ENCODE measurements at regions not wholly inside any gene's neighbourhood (a gene's known extent, or its start where the extent isn't known, plus 50 kb on each side); places are given as distances from the start of the nearest gene placed in this dataset.
A peak's percentile ranks its signal among the peaks of the same experiment; 100 is the strongest.

DNA sequence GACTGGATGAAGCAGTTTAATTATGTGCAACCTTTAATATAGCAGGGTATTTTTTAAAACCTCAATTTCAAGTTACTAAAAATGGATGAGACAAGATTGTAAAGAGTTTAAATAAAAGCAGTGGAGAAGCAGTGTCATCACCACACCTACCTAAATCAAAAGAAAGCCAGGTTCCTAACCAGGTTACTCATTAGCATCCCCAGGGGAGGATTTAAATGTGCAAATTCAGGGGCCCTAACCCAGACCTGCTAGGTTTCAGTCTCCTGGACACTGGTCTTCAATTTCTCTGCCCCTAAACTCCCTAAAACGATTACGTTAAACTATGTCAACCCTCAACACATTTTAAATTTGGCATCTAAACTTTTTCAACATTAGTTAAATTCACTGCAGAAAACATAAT, 116.9 kb upstream of the KLF3 start:
- no peak overlapping the region for H3K4ac ChIP-seq (ENCODE audit: low read depth, low read length)
- no peaks in the 10 kb centered on the region for H3K4me1 ChIP-seq (ENCODE audit: control insufficient read depth, low read depth, low read length)
- peaks cover 4% of the 10 kb centered on the region for H3K27me3 ChIP-seq (ENCODE audit: insufficient read depth, low read length, poor library complexity)
- H3K79me2 ChIP-seq (ENCODE audit: control insufficient read depth, insufficient read depth, low read length) = no peaks in the 10 kb centered on the region
- WGBS (ENCODE audit: extremely low coverage, insufficient coverage, low lambda C conversion rate) = 100% methylated on average over 2 of the region's 2 CpGs
- no peak overlapping the region for H2BK5ac ChIP-seq (ENCODE audit: low read length)
- H3K27ac ChIP-seq (ENCODE audit: low read depth, low read length) = no peak overlapping the region
- H3K4me3 ChIP-seq (ENCODE audit: low read length) = no peak overlapping the region
- no peak overlapping the region for H4K5ac ChIP-seq (ENCODE audit: low read length)
- H3K23ac ChIP-seq (ENCODE audit: low read length) = no peak overlapping the region
- H2BK120ac ChIP-seq (ENCODE audit: low read depth, low read length) = no peak overlapping the region
- H3K36me3 ChIP-seq (ENCODE audit: control insufficient read depth, insufficient read depth, low read length) = no peaks in the 10 kb centered on the region
- H3K79me1 ChIP-seq (ENCODE audit: low read length) = no peaks in the 10 kb centered on the region
- H4K8ac ChIP-seq (ENCODE audit: low read depth, low read length) = no peak overlapping the region
- no peak overlapping the region for H3K4me2 ChIP-seq (ENCODE audit: low read length)
- no peak for DNase-seq
- no peak overlapping the region for H2BK15ac ChIP-seq (replicated peaks; ENCODE audit: low read depth)
- H3K9ac ChIP-seq (ENCODE audit: low read length) = no peak overlapping the region
- H3K56ac ChIP-seq (ENCODE audit: low read length) = no peak overlapping the region
- H2AK5ac ChIP-seq (ENCODE audit: low read length) = no peak overlapping the region
- H3K18ac ChIP-seq (ENCODE audit: low read length) = no peak overlapping the region

DNA sequence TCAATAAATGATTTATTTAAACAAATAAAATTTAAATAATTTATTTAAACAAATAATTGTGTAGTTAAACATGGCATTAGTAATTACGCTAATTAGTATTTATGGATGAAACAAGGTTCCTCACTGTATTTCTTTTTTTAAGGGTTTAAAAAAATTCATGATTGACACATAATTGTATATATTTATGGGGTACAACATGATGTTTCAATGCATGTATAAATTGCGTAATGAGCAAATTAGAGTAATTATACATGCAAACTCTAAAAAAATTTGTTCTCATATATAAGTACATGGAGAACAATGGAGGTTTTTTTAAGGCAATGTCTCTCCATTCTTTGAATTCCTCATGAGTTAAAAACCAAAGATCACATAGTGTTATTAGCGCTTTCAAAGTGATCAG, 115.7 kb upstream of the KLF3 start:
- H3K36me3 ChIP-seq (ENCODE audit: control insufficient read depth, insufficient read depth, low read length) = no peaks in the 10 kb centered on the region
- H3K4me2 ChIP-seq (ENCODE audit: low read length) = no peak overlapping the region
- no peak overlapping the region for H4K5ac ChIP-seq (ENCODE audit: low read length)
- no peak overlapping the region for H3K4me3 ChIP-seq (ENCODE audit: low read length)
- H3K18ac ChIP-seq (ENCODE audit: low read length) = no peak overlapping the region
- no peaks in the 10 kb centered on the region for H3K79me1 ChIP-seq (ENCODE audit: low read length)
- no peak overlapping the region for H2BK120ac ChIP-seq (ENCODE audit: low read depth, low read length)
- no peak overlapping the region for H3K27ac ChIP-seq (ENCODE audit: low read depth, low read length)
- no peak overlapping the region for H2BK15ac ChIP-seq (replicated peaks; ENCODE audit: low read depth)
- H3K23ac ChIP-seq (ENCODE audit: low read length) = no peak overlapping the region
- no peak for DNase-seq
- no CpG with 5 or more reads among the region's 3 CpGs for WGBS (ENCODE audit: extremely low coverage, insufficient coverage, low lambda C conversion rate)
- no peaks in the 10 kb centered on the region for H3K79me2 ChIP-seq (ENCODE audit: control insufficient read depth, insufficient read depth, low read length)
- no peaks in the 10 kb centered on the region for H3K4me1 ChIP-seq (ENCODE audit: control insufficient read depth, low read depth, low read length)
- H2BK5ac ChIP-seq (ENCODE audit: low read length) = no peak overlapping the region
- H3K4ac ChIP-seq (ENCODE audit: low read depth, low read length) = no peak overlapping the region
- H3K56ac ChIP-seq (ENCODE audit: low read length) = no peak overlapping the region
- no peak overlapping the region for H4K8ac ChIP-seq (ENCODE audit: low read depth, low read length)
- H2AK5ac ChIP-seq (ENCODE audit: low read length) = no peak overlapping the region
- H3K9ac ChIP-seq (ENCODE audit: low read length) = no peak overlapping the region
- peaks cover 4% of the 10 kb centered on the region for H3K27me3 ChIP-seq (ENCODE audit: insufficient read depth, low read length, poor library complexity)

DNA sequence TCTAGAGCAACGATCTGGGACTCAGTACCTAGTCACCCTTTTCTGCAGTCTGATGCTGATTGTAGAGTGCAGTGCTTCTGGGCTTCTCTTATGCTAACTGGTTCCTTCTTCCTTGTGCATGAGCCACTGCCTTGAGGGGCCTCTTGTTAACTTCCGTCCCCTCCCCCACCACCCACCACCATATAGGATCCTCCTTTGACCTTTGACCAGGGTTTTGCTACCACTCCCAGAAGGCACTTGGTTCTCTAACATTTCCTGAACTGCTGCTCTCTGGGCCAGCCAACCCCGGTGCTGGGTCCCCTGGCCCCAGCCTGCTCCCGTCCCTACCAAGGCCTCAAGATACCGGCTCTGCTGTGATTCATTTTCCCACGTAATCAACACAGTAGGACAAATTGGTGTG, 104.6 kb upstream of the KLF3 start:
- H3K4me2 ChIP-seq (ENCODE audit: low read length) = no peak overlapping the region
- DNase-seq = no peak
- no peak overlapping the region for H3K9ac ChIP-seq (ENCODE audit: low read length)
- no peaks in the 10 kb centered on the region for H3K36me3 ChIP-seq (ENCODE audit: control insufficient read depth, insufficient read depth, low read length)
- no peaks in the 10 kb centered on the region for H3K79me2 ChIP-seq (ENCODE audit: control insufficient read depth, insufficient read depth, low read length)
- H2AK5ac ChIP-seq (ENCODE audit: low read length) = no peak overlapping the region
- H3K79me1 ChIP-seq (ENCODE audit: low read length) = no peaks in the 10 kb centered on the region
- no peaks in the 10 kb centered on the region for H3K4me1 ChIP-seq (ENCODE audit: control insufficient read depth, low read depth, low read length)
- no peaks in the 10 kb centered on the region for H3K27me3 ChIP-seq (ENCODE audit: insufficient read depth, low read length, poor library complexity)
- no peak overlapping the region for H3K23ac ChIP-seq (ENCODE audit: low read length)
- no peak overlapping the region for H3K4ac ChIP-seq (ENCODE audit: low read depth, low read length)
- H2BK15ac ChIP-seq (replicated peaks; ENCODE audit: low read depth) = no peak overlapping the region
- WGBS (ENCODE audit: extremely low coverage, insufficient coverage, low lambda C conversion rate) = no CpG with 5 or more reads among the region's 6 CpGs
- no peak overlapping the region for H3K27ac ChIP-seq (ENCODE audit: low read depth, low read length)
- H4K5ac ChIP-seq (ENCODE audit: low read length) = no peak overlapping the region
- H3K4me3 ChIP-seq (ENCODE audit: low read length) = no peak overlapping the region
- H3K18ac ChIP-seq (ENCODE audit: low read length) = no peak overlapping the region
- no peak overlapping the region for H2BK5ac ChIP-seq (ENCODE audit: low read length)
- H2BK120ac ChIP-seq (ENCODE audit: low read depth, low read length) = no peak overlapping the region
- H4K8ac ChIP-seq (ENCODE audit: low read depth, low read length) = no peak overlapping the region
- no peak overlapping the region for H3K56ac ChIP-seq (ENCODE audit: low read length)

DNA sequence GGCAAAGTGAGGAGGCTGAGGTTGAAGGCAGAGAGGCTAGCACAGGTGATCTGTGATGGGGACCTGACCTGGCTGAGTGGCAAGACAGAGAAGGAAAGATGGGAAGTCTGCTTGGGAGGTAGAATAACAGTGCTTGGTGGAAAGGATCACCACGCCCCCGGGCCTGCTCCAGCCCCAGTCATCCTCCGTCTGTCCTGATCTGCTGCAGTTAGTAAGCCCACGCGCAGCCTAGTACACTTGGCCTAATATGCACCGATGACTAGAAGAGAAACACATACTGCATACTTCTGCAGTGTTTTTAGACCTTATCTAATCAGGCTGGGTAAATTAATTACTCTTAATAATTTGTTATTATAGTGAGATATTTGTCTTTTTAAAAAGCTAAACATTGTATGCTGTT, 103.7 kb upstream of the KLF3 start:
- no peak overlapping the region for H2BK15ac ChIP-seq (replicated peaks; ENCODE audit: low read depth)
- no peak overlapping the region for H4K8ac ChIP-seq (ENCODE audit: low read depth, low read length)
- no peak overlapping the region for H3K4me2 ChIP-seq (ENCODE audit: low read length)
- H2AK5ac ChIP-seq (ENCODE audit: low read length) = no peak overlapping the region
- no peak for DNase-seq
- H3K79me2 ChIP-seq (ENCODE audit: control insufficient read depth, insufficient read depth, low read length) = no peaks in the 10 kb centered on the region
- no peak overlapping the region for H3K4me3 ChIP-seq (ENCODE audit: low read length)
- no peaks in the 10 kb centered on the region for H3K79me1 ChIP-seq (ENCODE audit: low read length)
- no peak overlapping the region for H3K56ac ChIP-seq (ENCODE audit: low read length)
- no CpG with 5 or more reads among the region's 6 CpGs for WGBS (ENCODE audit: extremely low coverage, insufficient coverage, low lambda C conversion rate)
- H3K27ac ChIP-seq (ENCODE audit: low read depth, low read length) = no peak overlapping the region
- no peak overlapping the region for H2BK5ac ChIP-seq (ENCODE audit: low read length)
- no peak overlapping the region for H3K9ac ChIP-seq (ENCODE audit: low read length)
- no peaks in the 10 kb centered on the region for H3K4me1 ChIP-seq (ENCODE audit: control insufficient read depth, low read depth, low read length)
- H2BK120ac ChIP-seq (ENCODE audit: low read depth, low read length) = no peak overlapping the region
- H3K27me3 ChIP-seq (ENCODE audit: insufficient read depth, low read length, poor library complexity) = no peaks in the 10 kb centered on the region
- no peak overlapping the region for H3K18ac ChIP-seq (ENCODE audit: low read length)
- no peak overlapping the region for H4K5ac ChIP-seq (ENCODE audit: low read length)
- no peaks in the 10 kb centered on the region for H3K36me3 ChIP-seq (ENCODE audit: control insufficient read depth, insufficient read depth, low read length)
- H3K4ac ChIP-seq (ENCODE audit: low read depth, low read length) = no peak overlapping the region
- H3K23ac ChIP-seq (ENCODE audit: low read length) = no peak overlapping the region

DNA sequence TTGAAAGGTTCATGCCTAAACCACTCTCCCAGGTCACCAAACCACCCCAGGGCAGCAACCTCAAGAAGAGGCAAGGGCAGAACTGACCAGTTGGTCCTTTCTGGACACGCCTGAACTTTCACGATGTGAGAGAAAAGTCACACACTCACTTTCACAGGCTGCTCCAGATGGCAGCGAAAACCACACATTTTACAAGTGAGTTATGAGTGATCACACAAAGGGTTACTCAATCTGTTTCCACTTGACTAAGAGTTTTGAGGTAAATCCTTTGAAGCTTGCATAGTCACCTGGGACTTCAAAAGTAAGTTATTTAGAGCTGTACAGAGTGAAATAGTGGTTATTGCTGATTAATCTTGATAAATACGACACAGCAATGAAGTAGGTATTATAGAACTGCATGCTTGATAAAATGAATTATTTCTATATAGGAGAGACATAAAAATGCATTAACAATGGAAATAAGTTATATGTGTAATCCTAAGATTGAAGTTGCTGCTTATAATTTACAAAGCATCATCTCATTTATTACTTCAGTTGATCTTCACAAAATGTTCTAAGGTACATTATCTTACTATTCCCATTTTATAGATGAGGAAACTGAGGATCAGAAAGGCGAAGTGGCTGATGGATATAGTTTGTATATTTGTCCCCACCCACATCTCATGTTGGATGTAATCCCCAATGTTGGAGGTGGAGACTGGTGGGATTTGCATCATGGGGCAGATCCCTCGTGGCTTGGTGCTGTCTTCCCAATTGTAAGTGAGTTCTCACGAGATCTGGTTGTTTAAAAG, 103.0 kb upstream of the KLF3 start:
- H3K23ac ChIP-seq (ENCODE audit: low read length) = no peak overlapping the region
- H3K27ac ChIP-seq (ENCODE audit: low read depth, low read length) = no peak overlapping the region
- H2BK15ac ChIP-seq (replicated peaks; ENCODE audit: low read depth) = no peak overlapping the region
- no peak overlapping the region for H3K9ac ChIP-seq (ENCODE audit: low read length)
- no peaks in the 10 kb centered on the region for H3K79me1 ChIP-seq (ENCODE audit: low read length)
- no peak overlapping the region for H3K18ac ChIP-seq (ENCODE audit: low read length)
- no peak overlapping the region for H3K4me3 ChIP-seq (ENCODE audit: low read length)
- H4K5ac ChIP-seq (ENCODE audit: low read length) = no peak overlapping the region
- H3K4ac ChIP-seq (ENCODE audit: low read depth, low read length) = no peak overlapping the region
- no peak overlapping the region for H4K8ac ChIP-seq (ENCODE audit: low read depth, low read length)
- no peaks in the 10 kb centered on the region for H3K4me1 ChIP-seq (ENCODE audit: control insufficient read depth, low read depth, low read length)
- no peak overlapping the region for H3K4me2 ChIP-seq (ENCODE audit: low read length)
- DNase-seq = no peak
- H2BK120ac ChIP-seq (ENCODE audit: low read depth, low read length) = no peak overlapping the region
- no peaks in the 10 kb centered on the region for H3K36me3 ChIP-seq (ENCODE audit: control insufficient read depth, insufficient read depth, low read length)
- H3K56ac ChIP-seq (ENCODE audit: low read length) = no peak overlapping the region
- H3K79me2 ChIP-seq (ENCODE audit: control insufficient read depth, insufficient read depth, low read length) = no peaks in the 10 kb centered on the region
- no peak overlapping the region for H2AK5ac ChIP-seq (ENCODE audit: low read length)
- WGBS (ENCODE audit: extremely low coverage, insufficient coverage, low lambda C conversion rate) = no CpG with 5 or more reads among the region's 7 CpGs
- H3K27me3 ChIP-seq (ENCODE audit: insufficient read depth, low read length, poor library complexity) = no peaks in the 10 kb centered on the region
- no peak overlapping the region for H2BK5ac ChIP-seq (ENCODE audit: low read length)

DNA sequence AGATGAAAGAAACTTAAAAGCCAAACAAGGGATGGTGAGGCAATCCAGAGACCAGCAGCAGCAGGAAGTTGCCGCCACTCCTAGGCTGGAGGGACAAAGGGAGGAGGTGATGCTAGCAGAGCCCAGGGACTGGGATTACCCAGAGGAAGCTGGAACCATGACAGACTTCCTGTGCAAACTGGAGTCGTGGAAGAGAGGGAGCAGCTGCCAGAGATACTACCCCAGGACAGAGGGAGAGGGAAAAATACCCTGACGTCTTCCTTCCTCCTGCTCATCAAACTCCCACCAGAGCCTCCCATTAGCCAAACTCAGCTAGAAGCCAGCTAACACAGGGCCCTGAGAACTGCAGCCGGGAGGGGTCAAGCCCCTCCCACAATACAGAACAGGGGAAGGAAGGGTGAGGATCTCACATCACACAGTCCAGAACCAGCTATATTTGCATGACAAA, 101.2 kb upstream of the KLF3 start:
- H3K27ac ChIP-seq (ENCODE audit: low read depth, low read length) = no peak overlapping the region
- no peak overlapping the region for H3K9ac ChIP-seq (ENCODE audit: low read length)
- peak; percentile 40 for DNase-seq
- WGBS (ENCODE audit: extremely low coverage, insufficient coverage, low lambda C conversion rate) = no CpG with 5 or more reads among the region's 4 CpGs
- no peak overlapping the region for H3K4me2 ChIP-seq (ENCODE audit: low read length)
- no peaks in the 10 kb centered on the region for H3K79me1 ChIP-seq (ENCODE audit: low read length)
- H2AK5ac ChIP-seq (ENCODE audit: low read length) = no peak overlapping the region
- H4K8ac ChIP-seq (ENCODE audit: low read depth, low read length) = no peak overlapping the region
- no peak overlapping the region for H2BK15ac ChIP-seq (replicated peaks; ENCODE audit: low read depth)
- H3K23ac ChIP-seq (ENCODE audit: low read length) = no peak overlapping the region
- H3K36me3 ChIP-seq (ENCODE audit: control insufficient read depth, insufficient read depth, low read length) = no peaks in the 10 kb centered on the region
- H4K5ac ChIP-seq (ENCODE audit: low read length) = no peak overlapping the region
- no peak overlapping the region for H3K4me3 ChIP-seq (ENCODE audit: low read length)
- no peak overlapping the region for H2BK5ac ChIP-seq (ENCODE audit: low read length)
- no peak overlapping the region for H3K18ac ChIP-seq (ENCODE audit: low read length)
- H3K4ac ChIP-seq (ENCODE audit: low read depth, low read length) = no peak overlapping the region
- H3K4me1 ChIP-seq (ENCODE audit: control insufficient read depth, low read depth, low read length) = no peaks in the 10 kb centered on the region
- H3K56ac ChIP-seq (ENCODE audit: low read length) = no peak overlapping the region
- H3K27me3 ChIP-seq (ENCODE audit: insufficient read depth, low read length, poor library complexity) = no peaks in the 10 kb centered on the region
- no peak overlapping the region for H2BK120ac ChIP-seq (ENCODE audit: low read depth, low read length)
- H3K79me2 ChIP-seq (ENCODE audit: control insufficient read depth, insufficient read depth, low read length) = no peaks in the 10 kb centered on the region
